H1 (cell line): ENCODE measurements at regions not wholly inside any gene's neighbourhood (a gene's known extent, or its start where the extent isn't known, plus 50 kb on each side); places are given as distances from the start of the nearest gene placed in this dataset.

Experiments used
- RAD21 ChIP-seq, 2 experiments: IDR thresholded peaks in 1 of 2; conservative IDR thresholded peaks in 1 of 2; 2 replicates each; pipeline ENCODE4 v1.6.1; 2011; ENCODE audit warnings: low read depth in 2 of 2, low read length in 2 of 2, improper control_type of control experiment in 1 of 2, inconsistent platforms in 1 of 2, mild to moderate bottlenecking in 1 of 2, moderate library complexity in 1 of 2
- SUZ12 ChIP-seq: fragments of 200-600 bp; sonication (generic); IDR thresholded peaks from 2 replicates; pipeline ENCODE4 v1.6.1; 2012; ENCODE audit warnings: mild to moderate bottlenecking, inconsistent platforms, low read length, moderate library complexity, mixed read lengths

- TF ChIP-seq RAD21 (IDR thresholded peaks at IDR 0.05 in 1 of 2, conservative IDR thresholded peaks at IDR 0.05 in 1 of 2; ENCODE audit: low read depth in 2 of 2, low read length in 2 of 2): no peak
- no peak for TF ChIP-seq SUZ12
- TF ChIP-seq, all 59 proteins: peak for 0
Observed at GRCh38 chr12:19884021-19884492, 444.8 kb downstream of the AEBP2 start (continued).
